MM.1S (cell line): ENCODE measurements at regions not wholly inside any gene's neighbourhood (a gene's known extent, or its start where the extent isn't known, plus 50 kb on each side); places are given as distances from the start of the nearest gene placed in this dataset.

Experiments used
- EZH2 ChIP-seq: fragments of 300-600 bp; sonication (generic); optimal IDR thresholded peaks from 2 replicates; pipeline ENCODE3; 2017; ENCODE audit warnings: low read depth, mild to moderate bottlenecking, antibody characterized with exemption, low read length, mixed read lengths
- EZH2phosphoT487 ChIP-seq: fragments of 300-600 bp; sonication (generic); IDR thresholded peaks from 2 replicates; pipeline ENCODE4 v1.6.1; 2018; ENCODE audit warnings: antibody characterized with exemption, low read length
- TF ChIP-seq, protein P1 (sequence below): fragments of 300-600 bp; sonication (generic); IDR thresholded peaks from 2 replicates; pipeline ENCODE4 v1.5.1; 2016; ENCODE audit warnings: antibody characterized with exemption, low read length, mixed read lengths

DNA sequence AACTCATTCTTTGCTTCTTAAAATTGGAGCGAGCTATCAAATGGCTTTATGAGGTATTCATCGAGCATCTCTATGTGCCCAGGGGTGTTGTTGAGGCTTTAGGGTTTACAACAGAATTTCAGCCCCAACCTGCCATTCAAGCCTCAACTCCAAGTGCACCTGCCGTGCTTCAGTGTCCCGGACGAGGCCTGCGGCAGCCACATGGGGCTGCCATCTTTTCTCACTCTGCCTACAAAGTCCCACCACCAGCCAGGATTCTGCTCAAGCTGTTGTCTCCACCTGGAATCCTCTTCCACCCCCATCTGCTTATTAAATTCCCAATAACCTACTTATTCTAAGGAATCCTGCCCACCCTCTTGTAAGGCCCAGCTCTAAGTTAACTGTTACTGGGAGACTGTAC is 242.4 kb downstream of the OPA1 start:
- TF ChIP-seq, protein P1, sequence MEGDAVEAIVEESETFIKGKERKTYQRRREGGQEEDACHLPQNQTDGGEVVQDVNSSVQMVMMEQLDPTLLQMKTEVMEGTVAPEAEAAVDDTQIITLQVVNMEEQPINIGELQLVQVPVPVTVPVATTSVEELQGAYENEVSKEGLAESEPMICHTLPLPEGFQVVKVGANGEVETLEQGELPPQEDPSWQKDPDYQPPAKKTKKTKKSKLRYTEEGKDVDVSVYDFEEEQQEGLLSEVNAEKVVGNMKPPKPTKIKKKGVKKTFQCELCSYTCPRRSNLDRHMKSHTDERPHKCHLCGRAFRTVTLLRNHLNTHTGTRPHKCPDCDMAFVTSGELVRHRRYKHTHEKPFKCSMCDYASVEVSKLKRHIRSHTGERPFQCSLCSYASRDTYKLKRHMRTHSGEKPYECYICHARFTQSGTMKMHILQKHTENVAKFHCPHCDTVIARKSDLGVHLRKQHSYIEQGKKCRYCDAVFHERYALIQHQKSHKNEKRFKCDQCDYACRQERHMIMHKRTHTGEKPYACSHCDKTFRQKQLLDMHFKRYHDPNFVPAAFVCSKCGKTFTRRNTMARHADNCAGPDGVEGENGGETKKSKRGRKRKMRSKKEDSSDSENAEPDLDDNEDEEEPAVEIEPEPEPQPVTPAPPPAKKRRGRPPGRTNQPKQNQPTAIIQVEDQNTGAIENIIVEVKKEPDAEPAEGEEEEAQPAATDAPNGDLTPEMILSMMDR = no peak
- TF ChIP-seq EZH2 (no peak), EZH2phosphoT487 (no peak)
